ENCODE measurements at regions not wholly inside any gene's neighbourhood (a gene's known extent, or its start where the extent isn't known, plus 50 kb on each side); places are given as distances from the start of the nearest gene placed in this dataset.

- H3K27me3 ChIP-seq (replicated peaks; ENCODE audit: insufficient read depth), result no peaks in the 10 kb centered on the region
- DNase-seq (ENCODE audit: low spot score), result no peak
- no peak for ATAC-seq (ENCODE audit: insufficient number of reproducible peaks, low FRiP score, low read depth)
Measured at GRCh38 chr12:98229540-98229924, 285.9 kb upstream of the TMPO start.

DNA sequence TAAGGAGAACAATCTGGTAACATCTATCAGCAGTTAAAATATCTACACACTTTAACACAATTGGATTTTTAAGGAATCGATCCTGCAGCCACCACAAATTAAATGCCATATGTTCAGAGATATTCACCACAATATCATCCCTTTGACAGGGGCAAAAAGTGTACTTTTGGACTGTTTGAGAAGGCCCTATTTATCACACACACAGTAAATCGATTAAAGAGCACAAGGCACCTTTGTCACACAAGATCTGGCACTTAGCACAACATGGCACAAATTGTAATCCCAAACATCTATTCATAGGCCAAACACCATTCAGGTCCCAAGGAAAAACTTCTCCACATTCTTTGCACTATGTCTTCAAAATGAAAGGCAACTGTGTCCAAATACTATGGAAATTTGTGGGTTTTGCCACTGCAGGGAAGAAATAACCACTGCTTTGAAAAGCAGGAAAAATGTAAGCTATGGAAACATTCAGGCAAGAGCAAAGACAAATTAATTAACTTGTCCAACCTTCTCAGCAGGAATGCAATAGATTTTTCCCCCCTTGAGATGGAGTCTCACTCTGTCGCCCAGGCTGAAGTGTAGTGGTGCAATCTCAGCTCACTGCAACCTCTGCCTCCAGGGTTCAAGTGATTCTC is 282.5 kb upstream of the TMPO start:
- H3K4me1 ChIP-seq (ENCODE audit: control insufficient read depth in 1 of 2, low read depth in 2 of 2), result no peaks in the 10 kb centered on the region
- TF ChIP-seq, protein P1, sequence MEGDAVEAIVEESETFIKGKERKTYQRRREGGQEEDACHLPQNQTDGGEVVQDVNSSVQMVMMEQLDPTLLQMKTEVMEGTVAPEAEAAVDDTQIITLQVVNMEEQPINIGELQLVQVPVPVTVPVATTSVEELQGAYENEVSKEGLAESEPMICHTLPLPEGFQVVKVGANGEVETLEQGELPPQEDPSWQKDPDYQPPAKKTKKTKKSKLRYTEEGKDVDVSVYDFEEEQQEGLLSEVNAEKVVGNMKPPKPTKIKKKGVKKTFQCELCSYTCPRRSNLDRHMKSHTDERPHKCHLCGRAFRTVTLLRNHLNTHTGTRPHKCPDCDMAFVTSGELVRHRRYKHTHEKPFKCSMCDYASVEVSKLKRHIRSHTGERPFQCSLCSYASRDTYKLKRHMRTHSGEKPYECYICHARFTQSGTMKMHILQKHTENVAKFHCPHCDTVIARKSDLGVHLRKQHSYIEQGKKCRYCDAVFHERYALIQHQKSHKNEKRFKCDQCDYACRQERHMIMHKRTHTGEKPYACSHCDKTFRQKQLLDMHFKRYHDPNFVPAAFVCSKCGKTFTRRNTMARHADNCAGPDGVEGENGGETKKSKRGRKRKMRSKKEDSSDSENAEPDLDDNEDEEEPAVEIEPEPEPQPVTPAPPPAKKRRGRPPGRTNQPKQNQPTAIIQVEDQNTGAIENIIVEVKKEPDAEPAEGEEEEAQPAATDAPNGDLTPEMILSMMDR (IDR thresholded peaks at IDR 0.05), result no peak
- H3K4me3 ChIP-seq, result no peak overlapping the region
- H3K36me3 ChIP-seq, result no peaks in the 10 kb centered on the region
- no peaks in the 10 kb centered on the region for H3K9me3 ChIP-seq
- DNase-seq (ENCODE audit: low spot score) (no peak), ATAC-seq (ENCODE audit: insufficient number of reproducible peaks, low FRiP score, low read depth) (no peak)
- H3K27ac ChIP-seq, result no peak overlapping the region
- no peaks in the 10 kb centered on the region for H3K27me3 ChIP-seq (replicated peaks; ENCODE audit: insufficient read depth)

More at GRCh38 chr12:98229540-98229924, 285.9 kb upstream of the TMPO start:
- no peaks in the 10 kb centered on the region for H3K4me1 ChIP-seq (ENCODE audit: control insufficient read depth in 1 of 2, low read depth in 2 of 2)
- no peaks in the 10 kb centered on the region for H3K36me3 ChIP-seq
- H3K4me3 ChIP-seq, result no peak overlapping the region
- no peaks in the 10 kb centered on the region for H3K9me3 ChIP-seq
- H3K27ac ChIP-seq, result no peak overlapping the region
- TF ChIP-seq, protein P1 (IDR thresholded peaks at IDR 0.05), result no peak

GRCh38 chr12:98235301-98235700 is 280.1 kb upstream of the TMPO start:
- no peaks in the 10 kb centered on the region for H3K36me3 ChIP-seq
- no peaks in the 10 kb centered on the region for H3K27me3 ChIP-seq (replicated peaks; ENCODE audit: insufficient read depth)
- H3K9me3 ChIP-seq, result no peaks in the 10 kb centered on the region
- ATAC-seq (ENCODE audit: insufficient number of reproducible peaks, low FRiP score, low read depth) (no peak), DNase-seq (ENCODE audit: low spot score) (no peak)
- no peak overlapping the region for H3K27ac ChIP-seq
- TF ChIP-seq, protein P1 (IDR thresholded peaks at IDR 0.05), result no peak
- H3K4me3 ChIP-seq, result no peak overlapping the region
- H3K4me1 ChIP-seq (ENCODE audit: control insufficient read depth in 1 of 2, low read depth in 2 of 2), result no peaks in the 10 kb centered on the region

- Histone ChIP-seq H3K27me3 (replicated peaks; ENCODE audit: insufficient read depth) (no peaks in the 10 kb centered on the region), H3K9me3 (no peaks in the 10 kb centered on the region), H3K4me1 (ENCODE audit: control insufficient read depth in 1 of 2, low read depth in 2 of 2) (no peaks in the 10 kb centered on the region), H3K36me3 (no peaks in the 10 kb centered on the region), H3K4me3 (no peak overlapping the region), H3K27ac (no peak overlapping the region)
- no peak for ATAC-seq (ENCODE audit: insufficient number of reproducible peaks, low FRiP score, low read depth)
- no peak for DNase-seq (ENCODE audit: low spot score)
- TF ChIP-seq, protein P1 (IDR thresholded peaks at IDR 0.05), result no peak
Measured at GRCh38 chr12:98238515-98239130, 276.8 kb upstream of the TMPO start.

DNA sequence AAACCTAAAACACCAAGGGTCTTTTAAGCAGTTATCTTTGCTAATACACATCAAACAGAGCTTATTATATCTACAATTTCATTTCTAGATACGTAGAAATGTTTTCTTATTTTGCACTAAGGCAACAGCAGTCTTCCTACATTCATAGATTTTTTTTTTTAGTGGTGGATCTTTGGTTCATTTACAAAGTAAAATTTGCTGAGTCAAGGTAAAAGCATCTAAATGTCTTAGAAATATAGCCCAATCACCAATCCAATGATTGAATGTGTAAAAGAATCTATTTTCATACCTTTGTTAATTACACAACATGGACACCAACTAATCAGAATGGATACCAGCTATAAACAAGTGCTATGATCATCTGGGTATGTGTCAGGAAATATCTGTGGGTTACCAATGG is 272.2 kb upstream of the TMPO start:
- no peak overlapping the region for H3K4me3 ChIP-seq
- H3K36me3 ChIP-seq, result no peaks in the 10 kb centered on the region
- no peak overlapping the region for H3K27ac ChIP-seq
- H3K9me3 ChIP-seq, result no peaks in the 10 kb centered on the region
- TF ChIP-seq, protein P1 (IDR thresholded peaks at IDR 0.05), result no peak
- H3K27me3 ChIP-seq (replicated peaks; ENCODE audit: insufficient read depth), result no peaks in the 10 kb centered on the region
- no peak for ATAC-seq (ENCODE audit: insufficient number of reproducible peaks, low FRiP score, low read depth)
- DNase-seq (ENCODE audit: low spot score), result no peak
- H3K4me1 ChIP-seq (ENCODE audit: control insufficient read depth in 1 of 2, low read depth in 2 of 2), result no peaks in the 10 kb centered on the region
